ENCODE measurements at regions not wholly inside any gene's neighbourhood (a gene's known extent, or its start where the extent isn't known, plus 50 kb on each side); places are given as distances from the start of the nearest gene placed in this dataset.

DNA sequence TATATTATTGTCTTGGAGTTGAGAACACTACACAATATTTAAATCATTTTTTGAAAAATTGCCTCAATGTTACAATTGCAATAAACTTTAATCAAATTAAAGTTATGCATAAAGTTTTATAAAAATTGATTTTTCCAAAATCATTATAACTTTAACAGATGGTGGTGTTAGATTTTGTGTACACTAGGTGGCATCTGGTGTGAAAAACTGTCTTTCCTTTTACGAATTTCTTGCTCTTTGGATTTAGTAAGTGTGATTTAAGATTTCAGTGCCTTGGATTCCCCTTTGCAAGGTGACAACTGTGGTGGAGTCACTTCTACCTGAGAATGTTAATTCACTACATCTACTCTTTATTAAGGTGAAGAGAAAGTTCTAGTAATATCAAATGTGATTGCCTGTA lies 91.6 kb downstream of the AREG start:
- TF ChIP-seq, protein P1, sequence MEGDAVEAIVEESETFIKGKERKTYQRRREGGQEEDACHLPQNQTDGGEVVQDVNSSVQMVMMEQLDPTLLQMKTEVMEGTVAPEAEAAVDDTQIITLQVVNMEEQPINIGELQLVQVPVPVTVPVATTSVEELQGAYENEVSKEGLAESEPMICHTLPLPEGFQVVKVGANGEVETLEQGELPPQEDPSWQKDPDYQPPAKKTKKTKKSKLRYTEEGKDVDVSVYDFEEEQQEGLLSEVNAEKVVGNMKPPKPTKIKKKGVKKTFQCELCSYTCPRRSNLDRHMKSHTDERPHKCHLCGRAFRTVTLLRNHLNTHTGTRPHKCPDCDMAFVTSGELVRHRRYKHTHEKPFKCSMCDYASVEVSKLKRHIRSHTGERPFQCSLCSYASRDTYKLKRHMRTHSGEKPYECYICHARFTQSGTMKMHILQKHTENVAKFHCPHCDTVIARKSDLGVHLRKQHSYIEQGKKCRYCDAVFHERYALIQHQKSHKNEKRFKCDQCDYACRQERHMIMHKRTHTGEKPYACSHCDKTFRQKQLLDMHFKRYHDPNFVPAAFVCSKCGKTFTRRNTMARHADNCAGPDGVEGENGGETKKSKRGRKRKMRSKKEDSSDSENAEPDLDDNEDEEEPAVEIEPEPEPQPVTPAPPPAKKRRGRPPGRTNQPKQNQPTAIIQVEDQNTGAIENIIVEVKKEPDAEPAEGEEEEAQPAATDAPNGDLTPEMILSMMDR (IDR thresholded peaks at IDR 0.05; ENCODE audit: insufficient read depth, low read depth, low read length, missing control alignments), result no peak
- H3K4me3 ChIP-seq (ENCODE audit: low read depth, low read length), result no peak overlapping the region
- no peak for DNase-seq (ENCODE audit: low read depth)

DNA sequence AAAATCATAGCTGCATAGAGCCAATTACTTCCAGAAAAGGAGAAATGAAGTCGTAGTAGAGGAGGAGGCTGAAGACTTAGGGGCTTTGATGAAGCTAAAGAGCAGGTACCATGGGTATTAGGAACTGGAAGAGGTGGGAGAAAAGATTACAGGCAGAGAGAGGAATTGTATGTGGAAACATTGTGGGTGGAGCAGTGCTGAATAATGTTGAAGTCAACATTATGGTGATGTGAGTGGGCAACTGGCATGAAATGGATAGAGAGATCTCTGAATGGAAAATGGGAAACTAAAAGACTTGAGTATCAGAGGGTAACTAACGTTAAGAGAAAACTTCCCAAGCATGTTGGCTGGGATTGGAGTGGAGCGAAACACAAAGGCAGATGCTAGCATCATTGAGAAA lies 92.5 kb downstream of the AREG start:
- TF ChIP-seq, protein P1 (IDR thresholded peaks at IDR 0.05; ENCODE audit: insufficient read depth, low read depth, low read length, missing control alignments), result no peak
- no peak for DNase-seq (ENCODE audit: low read depth)

DNA sequence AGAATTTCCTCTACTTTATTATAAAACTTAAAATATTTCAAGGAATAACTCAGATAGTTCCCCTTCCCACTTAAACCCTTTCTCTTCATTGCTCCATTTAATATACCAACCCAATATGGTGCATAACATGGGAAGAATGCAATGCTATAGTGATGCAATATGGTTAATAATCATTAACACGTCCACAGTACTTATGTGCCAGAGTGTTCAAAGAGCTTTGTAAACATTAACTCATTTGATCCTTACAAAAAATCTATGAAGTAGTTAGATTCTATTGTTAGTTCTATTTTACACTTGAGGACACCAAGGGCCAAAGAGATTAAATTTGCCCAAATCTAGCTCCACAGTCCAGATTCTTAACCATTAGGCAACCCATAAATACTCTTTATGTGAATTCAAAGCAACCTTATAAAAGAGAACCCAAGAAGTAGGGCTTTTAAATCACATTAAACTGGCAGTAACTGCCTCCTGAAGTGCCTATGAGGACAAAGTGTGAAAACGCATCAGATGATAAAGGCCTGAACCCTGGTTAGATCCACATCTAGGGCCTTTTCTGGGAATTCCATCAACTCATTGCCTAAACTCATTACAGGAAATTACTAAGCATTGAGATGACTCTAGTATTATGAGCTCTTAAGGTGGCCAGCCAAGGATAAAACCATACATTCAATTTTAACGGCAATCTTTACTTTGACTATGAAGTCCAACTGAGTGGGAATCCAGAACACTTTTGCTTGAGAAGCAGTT lies 94.3 kb downstream of the AREG start:
- no peak overlapping the region for H3K4me3 ChIP-seq (ENCODE audit: low read depth, low read length)
- no peak for DNase-seq (ENCODE audit: low read depth)
- TF ChIP-seq, protein P1 (IDR thresholded peaks at IDR 0.05; ENCODE audit: insufficient read depth, low read depth, low read length, missing control alignments), result no peak

More for the DNA sequence above, 92.5 kb downstream of the AREG start:
- H3K4me3 ChIP-seq (ENCODE audit: low read depth, low read length), result no peak overlapping the region

DNA sequence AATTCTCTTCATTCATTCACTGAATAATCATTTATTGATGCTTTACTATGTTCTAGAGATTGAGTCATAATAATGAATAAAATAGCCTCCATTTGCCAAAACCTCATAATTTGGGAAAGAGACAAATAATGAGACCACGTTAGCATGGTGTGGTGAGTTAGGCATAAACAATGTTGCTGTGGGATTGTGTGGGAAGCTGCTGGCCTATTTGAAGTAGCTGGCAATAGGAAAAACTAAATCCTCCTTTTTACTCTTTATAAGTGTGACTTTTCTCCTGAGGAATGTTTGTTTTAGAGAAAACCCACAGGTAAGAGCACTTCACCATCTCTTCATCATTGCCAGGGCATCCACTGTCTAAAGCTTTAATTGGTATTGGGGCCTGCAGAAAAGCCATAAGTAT lies 95.3 kb downstream of the AREG start:
- H3K4me3 ChIP-seq (ENCODE audit: low read depth, low read length), result no peak overlapping the region
- no peak for DNase-seq (ENCODE audit: low read depth)
- TF ChIP-seq, protein P1 (IDR thresholded peaks at IDR 0.05; ENCODE audit: insufficient read depth, low read depth, low read length, missing control alignments), result no peak

DNA sequence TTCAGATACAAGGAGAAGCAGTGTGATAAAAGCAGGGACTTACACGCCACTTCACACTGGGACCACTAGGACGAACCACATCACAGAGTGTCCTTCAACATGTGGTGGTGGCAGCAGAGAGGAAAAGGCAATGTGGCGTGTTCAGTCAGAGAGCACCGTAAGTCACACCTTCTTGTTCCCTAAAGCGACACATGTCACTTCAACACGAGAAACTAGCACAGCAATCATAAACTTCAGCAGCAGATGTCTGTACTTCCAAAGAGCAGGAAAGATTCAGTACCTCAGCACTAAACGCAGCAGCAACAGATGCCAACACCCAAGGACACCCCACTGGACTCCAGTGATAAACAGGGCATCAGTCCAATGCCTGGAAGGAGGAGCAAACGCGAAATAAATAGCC lies 96.7 kb downstream of the AREG start:
- DNase-seq (ENCODE audit: low read depth), result no peak
- TF ChIP-seq, protein P1 (IDR thresholded peaks at IDR 0.05; ENCODE audit: insufficient read depth, low read depth, low read length, missing control alignments), result no peak
- H3K4me3 ChIP-seq (ENCODE audit: low read depth, low read length), result no peak overlapping the region

DNA sequence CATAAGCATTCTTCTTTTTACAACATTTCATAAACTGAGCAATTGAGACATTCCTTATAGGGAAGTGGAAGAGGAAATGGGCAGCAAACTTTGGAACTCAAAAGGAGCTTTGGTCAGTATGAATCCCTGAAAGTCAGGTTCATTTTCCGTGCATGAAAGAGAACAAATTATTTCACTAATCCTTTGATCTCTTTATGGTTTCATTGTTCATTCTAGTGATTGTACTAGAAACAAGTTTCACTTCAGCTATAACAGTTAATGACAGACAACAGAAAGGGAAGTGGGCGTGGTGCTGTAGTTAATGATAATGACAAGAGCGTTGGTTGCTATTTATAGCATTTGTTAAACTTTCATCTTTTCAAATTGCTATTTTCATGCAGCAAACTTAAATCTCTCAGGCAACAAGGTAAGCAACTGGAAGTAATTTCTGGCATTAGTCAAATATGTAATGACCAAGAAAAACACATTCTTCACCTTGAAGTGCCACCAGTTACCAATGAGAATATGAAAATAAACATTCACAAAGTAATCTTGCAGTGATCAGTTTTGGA lies 98.4 kb downstream of the AREG start:
- peak; percentile 31 for DNase-seq (ENCODE audit: low read depth)
- H3K4me3 ChIP-seq (ENCODE audit: low read depth, low read length), result no peak overlapping the region

More for the DNA sequence above, 98.4 kb downstream of the AREG start:
- TF ChIP-seq, protein P1 (IDR thresholded peaks at IDR 0.05; ENCODE audit: insufficient read depth, low read depth, low read length, missing control alignments), result no peak
